AG04450 (cell line): ENCODE measurements at regions not wholly inside any gene's neighbourhood (a gene's known extent, or its start where the extent isn't known, plus 50 kb on each side); places are given as distances from the start of the nearest gene placed in this dataset.

ENCODE experiments used
- CTCF ChIA-PET: fragments of 300-600, 350-600 bp; formaldehyde crosslinking; extraction: SDS; loops from one replicate; lab custom pipeline; 2022; ENCODE audit warnings: antibody characterized with exemption, inconsistent platforms; lab: Charles Lee
- POLR2A ChIA-PET: fragments of 350-600 bp; formaldehyde crosslinking; extraction: SDS; loops from one replicate; lab custom pipeline; 2021; ENCODE audit warnings: antibody characterized with exemption, inconsistent platforms; lab: Yijun Ruan, JAX
- DNase-seq: peaks from one replicate; pipeline ENCODE4 v3.0.0-alpha.2; 2011; ENCODE audit warnings: low read depth, low spot score
- H3K27ac ChIP-seq: one replicate; pipeline ENCODE4 v1.5.1; 2012; ENCODE audit warnings: low read depth, low read length, control low read depth
- H3K27me3 ChIP-seq: one replicate; pipeline ENCODE4 v1.6.0; 2012; ENCODE audit warnings: low read length; ENCODE audit not compliant: control insufficient read depth, insufficient read depth
- H3K4me3 ChIP-seq: 2 replicates; pipeline ENCODE4 v1.5.1; 2011; ENCODE audit warnings: mild to moderate bottlenecking, low read depth, low read length, control low read depth
- H3K9me3 ChIP-seq: 2 replicates; pipeline ENCODE4 v1.5.1; 2012; ENCODE audit warnings: low read length; ENCODE audit not compliant: control insufficient read depth, insufficient read depth
- TF ChIP-seq, protein P1 (sequence below): IDR thresholded peaks from 2 replicates; pipeline ENCODE4 v1.5.1; 2011; ENCODE audit warnings: low read depth, low read length, control low read depth, inconsistent platforms

- no peaks in the 10 kb centered on the region for H3K27me3 ChIP-seq
- TF ChIP-seq, protein P1, sequence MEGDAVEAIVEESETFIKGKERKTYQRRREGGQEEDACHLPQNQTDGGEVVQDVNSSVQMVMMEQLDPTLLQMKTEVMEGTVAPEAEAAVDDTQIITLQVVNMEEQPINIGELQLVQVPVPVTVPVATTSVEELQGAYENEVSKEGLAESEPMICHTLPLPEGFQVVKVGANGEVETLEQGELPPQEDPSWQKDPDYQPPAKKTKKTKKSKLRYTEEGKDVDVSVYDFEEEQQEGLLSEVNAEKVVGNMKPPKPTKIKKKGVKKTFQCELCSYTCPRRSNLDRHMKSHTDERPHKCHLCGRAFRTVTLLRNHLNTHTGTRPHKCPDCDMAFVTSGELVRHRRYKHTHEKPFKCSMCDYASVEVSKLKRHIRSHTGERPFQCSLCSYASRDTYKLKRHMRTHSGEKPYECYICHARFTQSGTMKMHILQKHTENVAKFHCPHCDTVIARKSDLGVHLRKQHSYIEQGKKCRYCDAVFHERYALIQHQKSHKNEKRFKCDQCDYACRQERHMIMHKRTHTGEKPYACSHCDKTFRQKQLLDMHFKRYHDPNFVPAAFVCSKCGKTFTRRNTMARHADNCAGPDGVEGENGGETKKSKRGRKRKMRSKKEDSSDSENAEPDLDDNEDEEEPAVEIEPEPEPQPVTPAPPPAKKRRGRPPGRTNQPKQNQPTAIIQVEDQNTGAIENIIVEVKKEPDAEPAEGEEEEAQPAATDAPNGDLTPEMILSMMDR: no peak
- no peak for DNase-seq
- ChIA-PET POLR2A (interaction anchor here (0.6 kb wide), 1 partner anchor 214 kb away, joined by 5 read pairs; no protein-coding TSS in a partner anchor), CTCF (no interaction called here)
- no peak overlapping the region for H3K27ac ChIP-seq
- H3K9me3 ChIP-seq: no peaks in the 10 kb centered on the region
- H3K4me3 ChIP-seq: no peak overlapping the region
Observed at GRCh38 chr5:133723651-133724366, 111.5 kb upstream of the FSTL4 start.

DNA sequence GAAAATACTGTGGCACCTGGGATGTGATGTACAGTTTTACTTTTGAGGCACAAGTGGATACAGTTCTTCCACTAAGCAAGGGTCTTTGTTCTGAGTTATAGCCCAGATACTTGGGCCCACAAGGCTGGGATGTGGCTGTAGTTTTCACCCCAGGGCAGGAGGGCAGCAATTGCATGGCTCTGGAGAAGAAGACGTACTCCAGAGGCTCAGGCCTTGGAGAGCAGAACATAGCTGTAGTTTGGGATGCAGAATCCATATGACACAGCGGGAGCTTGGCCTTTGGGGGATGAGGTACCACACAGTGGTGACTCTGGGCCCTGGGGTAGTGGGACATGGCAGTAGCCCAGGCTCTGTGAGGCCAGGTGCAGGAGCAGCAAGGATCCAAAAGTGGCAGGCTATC, 110.8 kb upstream of the FSTL4 start:
- Histone ChIP-seq H3K4me3 (no peak overlapping the region), H3K27me3 (no peaks in the 10 kb centered on the region), H3K27ac (no peak overlapping the region), H3K9me3 (no peaks in the 10 kb centered on the region)
- no peak for DNase-seq
- ChIA-PET CTCF (no interaction called here), POLR2A (no interaction called here)
- TF ChIP-seq, protein P1: no peak

GRCh38 chr5:133721365-133721764, 109.0 kb upstream of the FSTL4 start:
- ChIA-PET CTCF (no interaction called here), POLR2A (no interaction called here)
- no peak for DNase-seq
- H3K9me3 ChIP-seq: no peaks in the 10 kb centered on the region
- no peaks in the 10 kb centered on the region for H3K27me3 ChIP-seq
- no peak overlapping the region for H3K4me3 ChIP-seq
- TF ChIP-seq, protein P1: no peak
- no peak overlapping the region for H3K27ac ChIP-seq

- ChIA-PET CTCF (no interaction called here), POLR2A (no interaction called here)
- DNase-seq: no peak
- Histone ChIP-seq H3K9me3 (no peaks in the 10 kb centered on the region), H3K4me3 (no peak overlapping the region), H3K27ac (no peak overlapping the region), H3K27me3 (no peaks in the 10 kb centered on the region)
- TF ChIP-seq, protein P1: no peak
Observed at GRCh38 chr5:133718457-133718856, 106.1 kb upstream of the FSTL4 start.

GRCh38 chr5:133716532-133717183, 104.3 kb upstream of the FSTL4 start:
- H3K9me3 ChIP-seq: no peaks in the 10 kb centered on the region
- ChIA-PET CTCF (no interaction called here), POLR2A (no interaction called here)
- no peak for DNase-seq
- H3K27me3 ChIP-seq: no peaks in the 10 kb centered on the region
- TF ChIP-seq, protein P1: no peak
- no peak overlapping the region for H3K27ac ChIP-seq
- no peak overlapping the region for H3K4me3 ChIP-seq
